GM19240 (cell line): ENCODE measurements at regions not wholly inside any gene's neighbourhood (a gene's known extent, or its start where the extent isn't known, plus 50 kb on each side); places are given as distances from the start of the nearest gene placed in this dataset.
"Not testable (repeated sequence)": the region's sequence is repeated elsewhere in the genome, so short reads cannot be mapped to it uniquely, and the experiment has no call there.

Source experiments
- DNase-seq: peaks from one replicate; pipeline ENCODE4 v3.0.0; 2011; ENCODE audit warnings: low spot score; ENCODE audit not compliant: insufficient read length

- DNase-seq: no peak
Measured at GRCh38 chr1:101546885-101547284, 310.1 kb downstream of the S1PR1 start.

- no peak for DNase-seq
Measured at GRCh38 chr1:101547357-101547756, 310.5 kb downstream of the S1PR1 start.

- no peak for DNase-seq
Measured at GRCh38 chr1:101548376-101548775, 311.6 kb downstream of the S1PR1 start.

GRCh38 chr1:101550581-101550980, 313.8 kb downstream of the S1PR1 start:
- DNase-seq: no peak

GRCh38 chr1:101566883-101567538, 330.2 kb downstream of the S1PR1 start:
- no peak for DNase-seq

- peak; percentile 11 for DNase-seq
Measured at GRCh38 chr1:101567582-101568189, 330.9 kb downstream of the S1PR1 start.

- DNase-seq: no peak
Measured at GRCh38 chr1:101587741-101588140, 350.9 kb downstream of the S1PR1 start.

- no peak for DNase-seq
Measured at GRCh38 chr1:101588677-101589076, 351.9 kb downstream of the S1PR1 start.

GRCh38 chr1:101592845-101593244, 356.0 kb downstream of the S1PR1 start:
- DNase-seq: no peak

GRCh38 chr1:101595881-101596374, 359.1 kb downstream of the S1PR1 start:
- DNase-seq: no peak

- not testable (repeated sequence) for DNase-seq
Measured at GRCh38 chr1:101600615-101601014, 363.8 kb downstream of the S1PR1 start.

- no peak for DNase-seq
Measured at GRCh38 chr1:101603726-101604125, 366.9 kb downstream of the S1PR1 start.

GRCh38 chr1:101605878-101606277, 369.1 kb downstream of the S1PR1 start:
- DNase-seq: no peak

- no peak for DNase-seq
Measured at GRCh38 chr1:101613546-101613945, 376.7 kb downstream of the S1PR1 start.

GRCh38 chr1:101618900-101619299, 377.8 kb downstream of the OLFM3 start:
- DNase-seq: no peak

- DNase-seq: no peak
Measured at GRCh38 chr1:101632548-101633272, 364.0 kb downstream of the OLFM3 start.

GRCh38 chr1:101645810-101646209, 350.9 kb downstream of the OLFM3 start:
- no peak for DNase-seq

GRCh38 chr1:101652484-101652883, 344.2 kb downstream of the OLFM3 start:
- no peak for DNase-seq

- DNase-seq: no peak
Measured at GRCh38 chr1:101653482-101653946, 343.2 kb downstream of the OLFM3 start.

GRCh38 chr1:101664726-101665125, 332.0 kb downstream of the OLFM3 start:
- DNase-seq: no peak

- DNase-seq: no peak
Measured at GRCh38 chr1:101667761-101668160, 329.0 kb downstream of the OLFM3 start.

- no peak for DNase-seq
Measured at GRCh38 chr1:101683136-101683535, 313.6 kb downstream of the OLFM3 start.
